Endodermal cell (in vitro differentiated cells): ENCODE measurements at regions not wholly inside any gene's neighbourhood (a gene's known extent, or its start where the extent isn't known, plus 50 kb on each side); places are given as distances from the start of the nearest gene placed in this dataset.

Experiments used
- DNase-seq: peaks from one replicate; pipeline ENCODE4 v3.0.0-alpha.2; 2017
- H3K27ac ChIP-seq: 2 replicates; pipeline ENCODE4 v1.5.1; 2013; ENCODE audit warnings: mild to moderate bottlenecking, low read depth, low read length, moderate library complexity
- H3K27me3 ChIP-seq: 2 replicates; pipeline ENCODE4 v1.6.1; 2013; ENCODE audit warnings: mild to moderate bottlenecking, low read length, moderate library complexity; ENCODE audit not compliant: insufficient read depth, control insufficient read depth, poor library complexity, severe bottlenecking
- H3K36me3 ChIP-seq: 2 replicates; pipeline ENCODE4 v1.7.0; 2013; ENCODE audit warnings: mild to moderate bottlenecking, low read length, moderate library complexity; ENCODE audit not compliant: control insufficient read depth, insufficient read depth
- H3K4me1 ChIP-seq: one replicate; pipeline ENCODE4 v1.7.0; 2013; ENCODE audit warnings: low read length; ENCODE audit not compliant: control insufficient read depth, insufficient read depth
- H3K4me3 ChIP-seq: 2 replicates; pipeline ENCODE4 v1.5.1; 2013; ENCODE audit warnings: mild to moderate bottlenecking, low read length, moderate library complexity
- H3K9ac ChIP-seq: 2 replicates; pipeline ENCODE4 v1.6.1; 2013; ENCODE audit warnings: mild to moderate bottlenecking, low read length, moderate library complexity; ENCODE audit not compliant: poor library complexity, severe bottlenecking; ENCODE audit errors: extremely low read depth
- H3K9me3 ChIP-seq: 2 replicates; pipeline ENCODE4 v1.6.1; 2013; ENCODE audit warnings: mild to moderate bottlenecking, low read length, moderate library complexity; ENCODE audit not compliant: control insufficient read depth
- H3K27ac Mint-ChIP-seq: 2 replicates; pipeline ENCODE4 v1.8.0; 2020; ENCODE audit warnings: mixed read lengths
- H3K27me3 Mint-ChIP-seq: 2 replicates; pipeline ENCODE4 v1.8.0; 2021; ENCODE audit warnings: mild to moderate bottlenecking, mixed read lengths; ENCODE audit not compliant: insufficient read depth
- H3K36me3 Mint-ChIP-seq: 2 replicates; pipeline ENCODE4 v1.8.0; 2020; ENCODE audit warnings: low read depth, mixed read lengths
- H3K4me1 Mint-ChIP-seq: 2 replicates; pipeline ENCODE4 v1.8.0; 2020; ENCODE audit warnings: mixed read lengths
- H3K4me3 Mint-ChIP-seq: 2 replicates; pipeline ENCODE4 v1.8.0; 2020; ENCODE audit warnings: mild to moderate bottlenecking, moderate library complexity, mixed read lengths
- H3K9me3 Mint-ChIP-seq: 2 replicates; pipeline ENCODE4 v1.8.0; 2020; ENCODE audit warnings: mild to moderate bottlenecking, mixed read lengths
- CTCF ChIP-seq: fragments of 200-600 bp; sonication (generic); conservative IDR thresholded peaks from 2 replicates; pipeline ENCODE4 v1.5.0; 2021; ENCODE audit warnings: antibody characterized with exemption, mild to moderate bottlenecking
- WGBS, 2 experiments: methylation state at CpG; one replicate each; pipeline versions ENCODE4 v1.1.5 to v1.1.7; 2013; ENCODE audit warnings: missing lambda C conversion rate in 2 of 2, mixed read lengths in 1 of 2; ENCODE audit not compliant: insufficient coverage in 1 of 2, insufficient read length in 1 of 2; 5-methylcytosine and 5-hydroxymethylcytosine counted together

GRCh38 chr10:29723726-29724125 is 89.0 kb upstream of the SVIL start:
- DNase-seq, result no peak
- no peak for TF ChIP-seq CTCF
- H3K27ac ChIP-seq, result no peak overlapping the region
- H3K9me3 ChIP-seq, result peaks cover 34% of the 10 kb centered on the region
- no peak overlapping the region for H3K4me3 ChIP-seq
- no peak overlapping the region for H3K27ac Mint-ChIP-seq
- H3K4me3 Mint-ChIP-seq, result no peak overlapping the region
- H3K4me1 Mint-ChIP-seq, result peaks cover 18% of the 10 kb centered on the region
- no peaks in the 10 kb centered on the region for H3K27me3 Mint-ChIP-seq
- peaks cover 22% of the 10 kb centered on the region for H3K9me3 Mint-ChIP-seq
- H3K4me1 ChIP-seq, result no peaks in the 10 kb centered on the region
- 98 to 100% methylated on average over 1 to 2 of the region's 2 CpGs for WGBS, 2 experiments
- no peak overlapping the region for H3K9ac ChIP-seq
- H3K27me3 ChIP-seq, result no peaks in the 10 kb centered on the region
- H3K36me3 Mint-ChIP-seq, result peaks cover 6% of the 10 kb centered on the region
- peaks cover 3% of the 10 kb centered on the region for H3K36me3 ChIP-seq

GRCh38 chr10:29722777-29723176 is 88.0 kb upstream of the SVIL start:
- 75 to 100% methylated on average over 1 to 4 of the region's 4 CpGs for WGBS, 2 experiments
- H3K9ac ChIP-seq, result no peak overlapping the region
- no peaks in the 10 kb centered on the region for H3K4me1 ChIP-seq
- no peak overlapping the region for H3K27ac ChIP-seq
- H3K9me3 ChIP-seq, result peaks cover 34% of the 10 kb centered on the region
- no peaks in the 10 kb centered on the region for H3K27me3 ChIP-seq
- Mint-ChIP-seq H3K9me3 (peaks cover 28% of the 10 kb centered on the region), H3K27ac (no peak overlapping the region), H3K4me1 (peaks cover 8% of the 10 kb centered on the region), H3K4me3 (no peak overlapping the region), H3K27me3 (no peaks in the 10 kb centered on the region), H3K36me3 (peaks cover 6% of the 10 kb centered on the region)
- H3K4me3 ChIP-seq, result no peak overlapping the region
- DNase-seq, result no peak
- H3K36me3 ChIP-seq, result peaks cover 6% of the 10 kb centered on the region
- TF ChIP-seq CTCF, result no peak

- Histone ChIP-seq H3K4me3 (no peak overlapping the region), H3K9me3 (peaks cover 38% of the 10 kb centered on the region), H3K27me3 (no peaks in the 10 kb centered on the region), H3K27ac (no peak overlapping the region), H3K36me3 (peaks cover 6% of the 10 kb centered on the region), H3K4me1 (no peaks in the 10 kb centered on the region), H3K9ac (no peak overlapping the region)
- Mint-ChIP-seq H3K4me1 (peaks cover 3% of the 10 kb centered on the region), H3K4me3 (no peak overlapping the region), H3K27ac (no peak overlapping the region), H3K27me3 (no peaks in the 10 kb centered on the region), H3K9me3 (peaks cover 29% of the 10 kb centered on the region), H3K36me3 (peaks cover 6% of the 10 kb centered on the region)
- DNase-seq, result no peak
- TF ChIP-seq CTCF, result no peak
Observed at GRCh38 chr10:29720149-29720548, 85.4 kb upstream of the SVIL start.
